ENCODE measurements at regions not wholly inside any gene's neighbourhood (a gene's known extent, or its start where the extent isn't known, plus 50 kb on each side); places are given as distances from the start of the nearest gene placed in this dataset.

DNA sequence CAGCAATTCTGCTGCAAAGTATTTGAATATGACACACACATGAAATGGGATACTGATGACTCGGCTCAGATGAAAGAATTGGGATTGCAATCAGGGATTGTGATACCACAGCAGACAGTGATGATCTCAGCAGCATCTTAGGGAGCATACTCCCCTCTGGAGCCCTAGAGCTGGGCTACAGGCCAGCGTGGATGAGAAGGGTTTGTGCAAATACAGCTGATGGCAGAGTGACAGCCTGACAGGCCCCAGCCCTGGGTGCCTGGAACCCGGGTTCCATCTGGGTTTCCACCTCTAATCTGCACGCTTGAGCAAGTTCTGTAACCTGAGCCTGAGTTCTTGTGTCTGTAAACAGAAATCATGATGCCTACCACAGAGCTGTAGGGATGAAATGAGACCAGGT is 418.0 kb downstream of the LRATD1 start:
- TF ChIP-seq, protein P1, sequence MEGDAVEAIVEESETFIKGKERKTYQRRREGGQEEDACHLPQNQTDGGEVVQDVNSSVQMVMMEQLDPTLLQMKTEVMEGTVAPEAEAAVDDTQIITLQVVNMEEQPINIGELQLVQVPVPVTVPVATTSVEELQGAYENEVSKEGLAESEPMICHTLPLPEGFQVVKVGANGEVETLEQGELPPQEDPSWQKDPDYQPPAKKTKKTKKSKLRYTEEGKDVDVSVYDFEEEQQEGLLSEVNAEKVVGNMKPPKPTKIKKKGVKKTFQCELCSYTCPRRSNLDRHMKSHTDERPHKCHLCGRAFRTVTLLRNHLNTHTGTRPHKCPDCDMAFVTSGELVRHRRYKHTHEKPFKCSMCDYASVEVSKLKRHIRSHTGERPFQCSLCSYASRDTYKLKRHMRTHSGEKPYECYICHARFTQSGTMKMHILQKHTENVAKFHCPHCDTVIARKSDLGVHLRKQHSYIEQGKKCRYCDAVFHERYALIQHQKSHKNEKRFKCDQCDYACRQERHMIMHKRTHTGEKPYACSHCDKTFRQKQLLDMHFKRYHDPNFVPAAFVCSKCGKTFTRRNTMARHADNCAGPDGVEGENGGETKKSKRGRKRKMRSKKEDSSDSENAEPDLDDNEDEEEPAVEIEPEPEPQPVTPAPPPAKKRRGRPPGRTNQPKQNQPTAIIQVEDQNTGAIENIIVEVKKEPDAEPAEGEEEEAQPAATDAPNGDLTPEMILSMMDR (tag by site-specific recombination; IDR thresholded peaks at IDR 0.05): no peak
- TF ChIP-seq GLI2 (tag by site-specific recombination; IDR thresholded peaks at IDR 0.05; ENCODE audit: borderline replicate concordance, low read depth): no peak
- TF ChIP-seq ZNF239 (tag by site-specific recombination; IDR thresholded peaks at IDR 0.05): no peak
- TF ChIP-seq ZNF23 (tag by site-specific recombination; IDR thresholded peaks at IDR 0.05; ENCODE audit: borderline replicate concordance): no peak
- TF ChIP-seq ZSCAN30 (tag by site-specific recombination; IDR thresholded peaks at IDR 0.05): no peak
- TF ChIP-seq ZNF133 (tag by site-specific recombination; IDR thresholded peaks at IDR 0.05): no peak

Measured in HEK293 (cell line).